ENCODE measurements at regions not wholly inside any gene's neighbourhood (a gene's known extent, or its start where the extent isn't known, plus 50 kb on each side); places are given as distances from the start of the nearest gene placed in this dataset.
"Not testable (repeated sequence)": the region's sequence is repeated elsewhere in the genome, so short reads cannot be mapped to it uniquely, and the experiment has no call there.

DNA sequence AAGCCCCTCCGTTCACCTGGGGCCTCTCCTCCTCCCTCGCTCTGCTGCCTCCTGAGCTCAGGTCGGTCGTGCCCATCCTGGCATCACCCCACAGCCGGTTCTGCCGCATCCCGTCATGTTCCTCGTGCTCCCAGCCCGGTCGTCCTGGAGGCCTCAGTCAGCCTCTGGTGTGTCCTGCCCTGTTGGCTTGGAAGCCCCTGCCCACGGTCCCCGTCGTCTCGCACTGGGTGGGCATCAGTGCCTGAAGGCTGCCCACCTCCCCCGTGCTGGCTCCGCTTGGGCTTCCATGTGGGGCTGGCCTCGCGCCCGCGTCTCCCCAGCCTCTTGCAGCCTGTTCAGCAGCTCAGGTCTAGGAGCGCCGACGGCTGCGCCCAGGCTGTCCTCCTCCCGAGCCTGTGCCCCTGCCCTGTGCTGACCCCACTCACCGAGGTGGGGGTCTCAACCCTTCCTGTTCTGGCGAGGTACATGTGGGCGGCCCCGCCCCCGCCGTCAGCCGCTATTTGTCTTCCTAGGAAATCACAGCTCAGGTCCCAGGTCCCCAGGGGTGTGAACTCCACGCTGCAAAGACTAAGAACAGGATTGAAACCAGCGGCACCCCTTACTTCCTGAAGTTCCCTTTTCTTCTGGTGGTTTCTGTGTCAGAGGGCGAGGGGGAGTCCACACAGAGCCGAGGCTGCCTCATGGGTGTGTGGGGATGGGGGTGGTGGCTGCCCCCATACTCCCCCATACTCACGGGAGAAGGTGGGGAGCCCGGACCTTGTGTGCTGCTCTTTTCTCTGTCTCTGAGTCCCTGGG, 102.9 kb downstream of the TMEM121 start:
- DNase-seq; intact Hi-C loops (cut with DNase I); ATAC-seq (ENCODE audit: poor library complexity): not testable (repeated sequence)

DNA sequence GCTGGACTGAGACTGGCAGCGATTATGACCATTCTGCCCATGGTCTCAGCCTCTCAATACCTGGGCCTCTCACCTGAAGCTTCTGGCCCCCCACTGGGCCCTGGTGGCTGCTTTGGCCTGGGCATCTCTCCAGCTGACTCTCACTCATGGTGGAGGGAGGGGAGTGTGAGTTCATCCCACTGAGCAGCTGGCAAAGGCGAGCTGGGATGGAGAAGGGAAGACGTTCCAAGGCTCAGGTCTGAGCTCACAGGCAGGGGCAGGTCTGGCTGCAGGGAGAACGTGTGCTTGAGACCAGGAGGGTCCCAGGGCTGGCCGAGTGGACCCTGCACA, 103.5 kb downstream of the TMEM121 start:
- no peak for ATAC-seq (ENCODE audit: poor library complexity)
- intact Hi-C loops (cut with DNase I), result no loop called here
- no peak for DNase-seq

DNA sequence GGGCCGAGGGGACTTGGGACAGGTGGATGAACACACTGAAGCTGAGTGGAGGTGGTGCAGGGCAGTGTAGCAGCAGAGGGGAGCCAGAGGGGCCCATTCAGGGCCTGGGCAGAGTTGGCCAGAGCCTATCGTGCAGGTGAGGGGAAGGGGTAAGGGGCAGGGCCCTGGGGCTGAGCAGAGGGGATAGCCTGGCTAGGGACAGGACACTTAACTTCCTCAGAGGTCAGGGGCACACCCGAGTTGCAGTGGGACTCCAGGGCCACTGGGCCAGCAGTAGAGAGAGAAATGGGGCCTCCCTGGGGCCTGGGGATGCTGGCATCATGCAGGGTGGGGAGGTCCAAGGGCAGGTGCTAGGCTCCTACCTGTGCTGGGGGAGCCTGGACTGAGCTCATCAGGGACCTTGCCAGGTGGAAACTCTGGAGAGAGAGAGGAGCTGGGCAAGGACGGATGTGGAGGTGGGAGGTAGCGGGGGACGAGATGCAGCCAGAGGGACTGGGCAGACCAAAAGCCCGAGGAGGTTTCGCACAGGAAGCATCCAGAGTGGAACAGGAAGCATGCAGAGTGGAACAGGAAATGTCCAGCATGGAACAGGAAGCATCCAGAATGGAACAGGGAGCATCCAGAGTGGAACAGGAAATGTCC, 104.0 kb downstream of the TMEM121 start:
- DNase-seq; ATAC-seq (ENCODE audit: poor library complexity); intact Hi-C loops (cut with DNase I): not testable (repeated sequence)

DNA sequence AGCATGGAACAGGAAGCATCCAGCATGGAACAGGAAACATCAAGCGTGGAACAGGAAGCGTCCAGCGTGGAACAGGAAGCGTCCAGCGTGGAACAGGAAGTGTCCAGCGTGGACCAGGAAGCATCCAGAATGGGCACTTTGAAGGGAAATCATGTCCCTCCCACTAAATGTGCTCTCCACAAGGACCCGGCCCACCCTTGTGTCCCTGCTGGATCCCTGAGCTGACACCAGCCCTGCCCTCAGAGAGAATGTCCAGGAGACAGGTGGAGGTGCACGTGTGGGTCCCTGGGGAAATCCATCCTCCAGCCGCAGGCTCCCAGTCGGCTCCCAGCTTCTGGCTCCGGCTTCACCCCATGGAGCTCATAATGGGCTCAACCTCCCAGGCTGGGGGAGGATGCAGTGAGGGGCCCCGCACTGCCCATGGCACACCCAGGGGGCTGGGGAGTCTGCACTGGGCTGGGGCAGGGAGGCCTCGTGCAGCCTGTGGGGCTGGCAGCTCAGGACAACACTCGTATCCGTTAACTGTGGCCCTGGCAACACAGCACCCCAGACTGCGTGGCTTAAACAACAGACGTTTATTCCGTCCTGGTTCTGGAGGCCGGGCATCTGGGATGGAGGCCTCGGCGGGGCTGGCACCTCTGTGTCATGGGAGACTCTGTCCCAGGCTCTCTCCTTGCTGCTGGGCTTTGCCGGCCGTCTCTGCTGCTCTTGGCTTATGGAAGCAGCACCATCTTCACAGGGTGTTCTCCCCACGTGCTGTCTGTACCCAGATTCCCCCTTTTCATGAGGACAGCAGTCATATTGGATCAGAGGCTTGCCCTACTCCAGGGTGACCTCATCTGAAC, 104.8 kb downstream of the TMEM121 start:
- intact Hi-C loops (cut with DNase I); DNase-seq; ATAC-seq (ENCODE audit: poor library complexity): not testable (repeated sequence)

DNA sequence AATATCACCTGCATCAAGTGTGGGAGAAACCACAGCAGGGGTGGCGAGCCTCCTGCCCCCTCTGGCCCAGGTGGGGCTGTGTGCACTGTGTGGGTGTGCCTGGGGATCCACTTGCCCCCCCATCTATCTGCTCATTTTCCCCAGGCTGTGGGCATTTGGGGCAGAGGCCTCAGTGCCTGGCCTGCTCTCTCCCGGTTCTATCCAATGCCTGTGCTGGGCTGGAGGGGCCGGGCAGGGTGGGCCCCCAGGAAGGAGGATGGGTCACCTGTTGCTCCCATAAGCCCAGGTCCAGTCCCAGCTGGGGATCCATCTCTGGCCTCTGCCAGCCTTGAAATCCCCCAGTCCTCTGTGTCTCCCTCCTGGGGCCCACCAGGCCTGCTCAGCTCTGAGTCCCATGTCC, 105.6 kb downstream of the TMEM121 start:
- no peak for ATAC-seq (ENCODE audit: poor library complexity)

DNA sequence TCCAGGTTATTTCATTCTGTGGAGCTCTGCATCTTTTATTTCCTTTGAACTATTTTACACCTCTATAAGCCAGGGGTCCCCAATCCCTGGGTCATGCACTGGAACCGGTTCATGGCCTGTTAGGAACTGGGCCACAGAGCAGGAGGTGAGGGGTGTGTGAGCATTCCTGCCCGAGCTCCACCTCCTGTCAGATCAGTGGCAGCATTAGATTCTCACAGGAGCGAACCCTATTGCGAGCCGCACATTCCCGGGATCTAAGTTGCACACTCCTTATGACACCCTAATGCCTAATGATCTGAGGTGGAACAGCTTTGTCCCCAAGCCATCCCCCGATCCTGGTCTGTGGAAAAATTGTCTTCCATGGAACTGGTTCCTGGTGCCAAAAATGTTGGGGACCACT, 107.2 kb downstream of the TMEM121 start:
- ATAC-seq (ENCODE audit: poor library complexity); intact Hi-C loops (cut with DNase I); DNase-seq: not testable (repeated sequence)

More for the DNA sequence above, 105.6 kb downstream of the TMEM121 start:
- intact Hi-C loops (cut with DNase I), result no loop called here
- DNase-seq, result no peak

DNA sequence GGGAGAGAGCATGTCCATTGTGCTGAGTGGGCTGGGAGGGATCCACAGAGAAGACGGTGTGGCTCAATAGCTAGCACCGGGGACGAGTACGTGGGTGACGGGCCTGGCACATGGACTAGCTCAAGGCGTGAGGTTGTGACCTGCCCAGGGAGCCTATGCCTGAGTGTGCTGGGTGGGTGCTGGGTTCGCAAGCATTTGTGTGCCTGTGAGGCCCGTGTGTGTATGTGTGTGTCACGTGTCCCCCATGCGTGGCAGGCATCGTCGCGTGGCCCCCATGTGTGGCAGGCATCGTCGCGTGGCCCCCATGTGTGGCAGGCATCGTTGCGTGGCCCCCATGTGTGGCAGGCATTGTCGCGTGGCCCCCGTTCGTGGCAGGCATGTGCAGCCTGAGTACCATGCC, 109.2 kb downstream of the TMEM121 start:
- no peak for DNase-seq
- ATAC-seq (ENCODE audit: poor library complexity), result no peak
- intact Hi-C loops (cut with DNase I), result no loop called here

DNA sequence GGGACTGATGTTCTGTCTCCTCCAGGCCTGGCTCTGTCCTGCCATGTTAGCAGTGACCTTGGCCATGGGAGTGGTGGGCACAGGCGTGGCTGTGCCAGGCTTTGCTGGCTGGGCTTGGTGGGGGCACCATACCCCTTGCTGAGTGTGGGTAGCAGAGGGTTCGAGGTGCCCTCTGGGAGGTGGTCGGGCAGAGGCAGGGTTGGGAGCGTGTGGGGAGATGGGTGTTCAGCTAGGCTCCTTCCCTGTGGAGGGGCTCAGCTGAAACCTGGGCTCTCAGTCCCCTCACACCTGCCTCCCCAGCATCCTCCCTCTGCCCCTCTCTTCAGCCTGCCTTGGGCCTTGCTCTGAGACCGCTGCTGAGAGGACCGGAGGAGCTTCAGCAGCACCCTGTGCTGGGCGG, 109.6 kb downstream of the TMEM121 start:
- intact Hi-C loops (cut with DNase I); ATAC-seq (ENCODE audit: poor library complexity); DNase-seq: not testable (repeated sequence)

DNA sequence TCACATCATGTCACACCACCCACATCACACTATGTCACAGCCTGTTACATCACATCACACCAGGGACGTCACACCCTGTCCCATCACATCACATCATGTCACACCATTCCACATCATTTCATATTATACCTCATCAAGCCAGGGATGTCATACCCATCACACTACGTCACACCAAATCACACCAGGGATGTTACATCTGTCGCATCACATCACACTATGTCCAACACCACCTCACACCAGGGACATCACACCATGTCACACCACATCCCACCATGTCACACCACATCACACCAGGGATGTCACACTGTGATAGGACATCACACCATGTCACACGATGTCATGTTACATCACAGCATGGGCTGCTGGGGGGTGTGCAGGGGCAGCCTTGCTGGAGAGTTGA, 110.6 kb downstream of the TMEM121 start:
- intact Hi-C loops (cut with DNase I), result no loop called here
- no peak for DNase-seq
- ATAC-seq (ENCODE audit: poor library complexity), result no peak

DNA sequence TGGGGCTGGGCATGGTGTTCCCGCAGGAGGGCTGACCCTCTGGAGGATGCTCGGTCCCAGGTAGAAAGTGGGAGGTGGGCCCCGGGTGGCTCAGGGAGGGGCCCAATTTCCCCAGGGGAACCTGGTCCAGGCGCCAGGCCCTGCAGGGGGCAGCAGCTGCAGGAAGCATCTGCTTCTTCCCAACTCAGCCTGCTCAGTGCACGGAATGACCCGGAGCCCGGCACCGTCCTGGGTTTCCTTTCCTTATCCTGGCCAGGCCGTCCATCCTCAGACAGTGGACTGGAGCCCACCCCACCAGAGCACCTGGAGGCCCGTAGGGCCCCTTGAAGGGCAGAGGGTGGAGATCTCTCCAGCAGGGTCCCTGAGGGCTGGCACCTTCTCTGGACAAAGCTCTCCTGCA, 111.0 kb downstream of the TMEM121 start:
- intact Hi-C loops (cut with DNase I); ATAC-seq (ENCODE audit: poor library complexity); DNase-seq: not testable (repeated sequence)

DNA sequence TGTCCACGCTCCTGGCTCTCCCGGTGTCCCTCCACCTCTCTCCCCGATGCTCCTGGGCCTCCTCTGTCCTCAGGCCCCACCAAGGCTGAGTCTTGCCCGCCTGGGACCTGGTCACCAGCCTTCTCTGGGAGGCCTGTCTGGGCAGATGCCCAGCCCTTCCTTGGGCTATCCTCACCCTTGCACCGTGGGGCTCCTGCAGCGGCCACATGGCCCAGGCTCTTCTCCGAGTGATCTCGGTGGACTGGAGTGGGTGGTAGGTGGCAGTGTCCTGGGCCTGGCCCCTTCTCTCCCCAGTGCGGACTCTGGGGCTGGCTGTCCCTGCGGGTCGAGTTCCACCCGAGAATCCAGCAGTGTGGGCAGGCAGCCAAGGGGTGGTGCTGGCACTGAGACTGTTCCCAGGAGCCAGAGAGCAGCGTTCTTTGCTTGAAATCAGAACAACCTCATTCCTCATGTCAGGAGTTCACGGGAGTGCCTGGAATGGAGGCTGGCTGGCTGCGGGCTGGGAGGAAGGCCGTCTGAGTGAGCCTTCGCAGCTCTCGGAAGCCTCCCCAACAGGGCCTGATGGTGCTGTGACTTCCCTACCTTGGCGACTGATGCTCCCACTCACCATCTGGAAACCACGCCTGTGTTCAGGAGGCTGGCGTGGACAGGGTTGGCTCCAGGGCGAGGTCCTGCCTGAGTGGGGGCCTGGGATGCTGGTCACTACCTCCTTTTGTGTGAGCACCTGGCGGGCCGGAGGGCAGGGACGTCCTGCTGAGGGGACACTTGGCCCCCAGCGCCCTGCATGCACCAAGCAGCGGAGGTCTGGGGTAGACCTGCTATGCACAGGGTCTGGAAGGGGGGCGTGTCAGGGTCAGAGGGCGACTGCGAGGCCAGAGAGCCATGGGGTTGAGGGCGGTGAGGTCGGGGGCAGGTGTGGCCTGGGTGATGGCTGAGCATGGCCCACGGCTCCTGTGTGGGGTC, 113.9 kb downstream of the TMEM121 start:
- intact Hi-C loops (cut with DNase I); DNase-seq; ATAC-seq (ENCODE audit: poor library complexity): not testable (repeated sequence)

DNA sequence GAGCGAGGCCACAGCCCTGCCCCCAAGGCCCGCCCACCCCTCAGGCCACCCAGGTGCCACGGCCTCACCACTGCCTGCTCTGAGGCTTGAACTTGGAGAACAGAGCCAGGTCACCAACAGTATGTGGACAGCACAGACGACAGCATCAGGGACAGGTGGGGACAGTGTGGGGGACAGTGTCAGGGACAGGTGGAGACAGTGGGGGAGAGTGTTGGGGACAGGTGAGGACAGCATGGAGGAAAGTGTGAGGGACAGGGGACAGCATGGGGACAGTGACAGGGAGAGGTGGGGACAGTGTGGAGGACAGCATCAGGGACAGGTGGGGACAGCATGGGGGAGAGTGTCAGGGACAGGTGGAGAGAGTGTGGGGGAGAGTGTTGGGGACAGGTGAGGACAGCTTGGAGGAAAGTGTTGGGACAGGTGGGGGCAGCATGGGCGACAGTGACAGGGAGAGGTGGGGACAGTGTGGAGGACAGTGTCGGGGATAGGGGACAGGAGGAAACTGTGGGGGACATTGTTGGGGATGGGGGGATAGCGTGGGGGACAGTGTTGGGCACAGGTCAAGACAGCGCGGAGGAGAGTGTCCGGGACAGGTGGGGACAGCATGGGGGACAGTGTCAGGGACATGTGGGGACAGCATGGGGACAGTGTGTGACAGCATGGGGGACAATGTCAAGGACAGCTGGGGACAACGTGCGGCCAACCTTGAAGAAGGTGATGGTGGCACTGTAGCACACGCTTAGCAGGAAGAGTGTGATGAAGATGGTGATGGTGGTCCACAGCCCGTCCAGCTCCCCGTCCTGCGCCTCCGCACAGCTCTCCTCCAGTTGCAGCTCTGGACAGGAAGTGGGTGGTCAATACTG, 114.9 kb downstream of the TMEM121 start:
- ATAC-seq (ENCODE audit: poor library complexity), result peak; percentile 18
- intact Hi-C loops (cut with DNase I), result no loop called here
- DNase-seq, result no peak

DNA sequence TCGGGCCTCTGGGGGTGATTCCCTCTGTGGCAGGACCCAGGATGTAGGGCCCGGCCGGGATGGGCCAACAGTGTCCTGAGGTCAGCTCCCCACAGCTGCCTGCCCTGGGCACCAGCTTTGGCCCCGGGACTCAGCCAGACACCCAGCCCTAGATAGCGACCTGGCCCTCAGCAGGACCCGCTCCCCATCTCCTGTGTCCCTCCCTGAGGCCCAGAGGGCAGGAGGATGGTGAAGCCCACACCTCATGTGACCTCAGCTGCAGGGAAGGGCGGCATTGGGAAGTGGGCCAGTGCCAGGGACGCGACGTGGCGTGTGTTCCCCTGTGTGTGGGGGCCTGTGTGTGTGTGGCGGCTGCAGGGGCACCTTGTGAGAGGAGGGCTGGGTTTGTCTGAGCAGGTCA, 115.6 kb downstream of the TMEM121 start:
- DNase-seq; ATAC-seq (ENCODE audit: poor library complexity); intact Hi-C loops (cut with DNase I): not testable (repeated sequence)

DNA sequence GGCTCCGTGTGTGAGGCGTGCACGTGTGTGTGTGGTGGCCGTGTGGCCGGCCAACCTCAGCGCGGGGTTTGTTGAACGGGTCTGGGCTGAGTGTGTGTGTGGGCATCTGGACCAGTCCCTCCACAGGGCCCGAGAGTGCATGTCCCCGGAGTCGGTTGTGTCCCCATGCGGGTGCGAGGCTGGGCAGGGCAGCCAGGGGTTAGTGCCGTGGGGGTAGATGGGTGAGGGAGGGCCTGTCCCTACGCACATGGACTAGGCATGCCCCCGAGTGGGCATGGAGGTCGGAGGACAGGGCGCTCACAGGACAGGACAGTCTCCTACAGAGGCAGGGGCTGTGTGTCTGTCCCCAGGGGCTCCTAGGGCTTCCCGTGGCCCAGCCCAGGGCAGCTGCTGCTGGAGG, 116.1 kb downstream of the TMEM121 start:
- DNase-seq; intact Hi-C loops (cut with DNase I); ATAC-seq (ENCODE audit: poor library complexity): not testable (repeated sequence)

DNA sequence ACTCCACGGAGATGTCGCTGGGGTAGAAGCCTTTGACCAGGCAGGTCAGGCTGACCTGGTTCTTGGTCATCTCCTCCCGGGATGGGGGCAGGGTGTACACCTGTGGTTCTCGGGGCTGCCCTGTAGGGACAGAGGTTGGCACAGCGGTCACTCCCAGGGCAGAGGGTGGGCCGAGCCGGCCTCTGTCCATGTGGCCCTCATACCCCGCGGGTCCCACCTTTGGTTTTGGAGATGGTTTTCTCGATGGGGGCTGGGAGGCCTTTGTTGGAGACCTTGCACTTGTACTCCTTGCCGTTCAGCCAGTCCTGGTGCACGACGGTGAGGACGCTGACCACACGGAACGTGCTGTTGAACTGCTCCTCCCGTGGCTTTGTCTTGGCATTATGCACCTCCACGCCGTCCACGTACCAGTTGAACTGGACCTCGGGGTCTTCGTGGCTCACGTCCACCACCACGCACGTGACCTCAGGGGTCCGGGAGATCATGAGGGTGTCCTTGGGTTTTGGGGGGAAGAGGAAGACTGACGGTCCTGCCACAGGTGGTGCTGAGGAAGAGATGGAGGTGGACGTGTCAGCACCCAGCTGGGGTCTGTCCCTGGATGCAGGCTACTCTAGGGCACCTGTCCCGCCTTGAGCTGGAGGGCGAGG, 117.1 kb downstream of the TMEM121 start:
- intact Hi-C loops (cut with DNase I); ATAC-seq (ENCODE audit: poor library complexity); DNase-seq: not testable (repeated sequence)

DNA sequence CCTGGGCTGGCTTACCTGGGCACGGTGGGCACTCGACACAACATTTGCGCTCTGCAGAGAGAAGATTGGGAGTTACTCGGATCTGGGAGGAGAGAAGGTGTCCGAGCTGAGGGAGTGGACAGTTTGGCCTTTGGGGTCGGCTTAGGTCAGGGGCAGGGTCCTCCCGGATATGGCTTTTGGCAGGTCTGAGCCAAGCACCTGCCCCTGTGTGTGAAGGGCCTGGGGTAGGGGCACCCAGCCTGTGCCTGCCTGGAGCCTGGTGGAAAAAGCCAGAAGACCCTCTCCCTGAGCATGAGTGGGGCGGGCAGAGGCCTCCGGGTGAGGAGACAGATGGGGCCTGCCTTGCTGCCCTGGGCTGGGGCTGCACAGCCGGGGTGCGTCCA, 117.7 kb downstream of the TMEM121 start:
- intact Hi-C loops (cut with DNase I); ATAC-seq (ENCODE audit: poor library complexity); DNase-seq: not testable (repeated sequence)

DNA sequence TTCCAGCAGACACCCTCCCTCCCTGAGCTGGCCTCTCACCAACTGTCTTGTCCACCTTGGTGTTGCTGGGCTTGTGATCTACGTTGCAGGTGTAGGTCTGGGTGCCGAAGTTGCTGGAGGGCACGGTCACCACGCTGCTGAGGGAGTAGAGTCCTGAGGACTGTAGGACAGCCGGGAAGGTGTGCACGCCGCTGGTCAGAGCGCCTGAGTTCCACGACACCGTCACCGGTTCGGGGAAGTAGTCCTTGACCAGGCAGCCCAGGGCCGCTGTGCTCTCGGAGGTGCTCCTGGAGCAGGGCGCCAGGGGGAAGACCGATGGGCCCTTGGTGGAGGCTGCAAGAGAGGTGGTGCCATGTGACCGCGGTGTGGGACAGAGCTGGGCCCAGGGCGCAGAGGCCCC, 118.1 kb downstream of the TMEM121 start:
- intact Hi-C loops (cut with DNase I); ATAC-seq (ENCODE audit: poor library complexity); DNase-seq: not testable (repeated sequence)

All from Right ventricle myocardium superior (tissue), 1 donor.